CD8-positive, alpha-beta memory T cell (primary cell): ENCODE measurements at regions not wholly inside any gene's neighbourhood (a gene's known extent, or its start where the extent isn't known, plus 50 kb on each side); places are given as distances from the start of the nearest gene placed in this dataset.

ENCODE experiments used
- CTCF ChIA-PET: fragments of 350-600 bp; sonication (Branson Sonifier 250); formaldehyde crosslinking; loops from one replicate; lab custom pipeline; 2021; ENCODE audit warnings: antibody characterized with exemption; lab: Charles Lee
- POLR2A ChIA-PET: fragments of 350-600 bp; sonication (Branson Sonifier 250); formaldehyde crosslinking; loops from one replicate; lab custom pipeline; 2021; ENCODE audit warnings: antibody characterized with exemption; lab: Charles Lee
- DNase-seq, 5 donors: peaks; one replicate each; pipeline versions ENCODE4 v3.0.0 to v3.0.0-alpha.2; 2020 to 2022; ENCODE audit warnings: mixed read lengths in 1 of 5
- H3K27ac ChIP-seq: one replicate; pipeline ENCODE4 v1.7.0; 2013; ENCODE audit warnings: low read depth, mild to moderate bottlenecking, low read length, moderate library complexity
- H3K27me3 ChIP-seq: 2 replicates; pipeline ENCODE4 v1.7.0; 2013; ENCODE audit warnings: low read length, mild to moderate bottlenecking; ENCODE audit not compliant: insufficient read depth, poor library complexity, severe bottlenecking
- H3K36me3 ChIP-seq: 2 replicates; pipeline ENCODE4 v1.7.0; 2013; ENCODE audit warnings: mild to moderate bottlenecking, low read length, moderate library complexity; ENCODE audit not compliant: insufficient read depth
- H3K4me1 ChIP-seq: 2 replicates; pipeline ENCODE4 v1.7.0; 2013; ENCODE audit warnings: mild to moderate bottlenecking, low read length, moderate library complexity; ENCODE audit not compliant: insufficient read depth
- H3K4me3 ChIP-seq: 2 replicates; pipeline ENCODE4 v1.7.0; 2013; ENCODE audit warnings: mild to moderate bottlenecking, low read length
- H3K9me3 ChIP-seq: 2 replicates; pipeline ENCODE4 v1.7.0; 2013; ENCODE audit warnings: mild to moderate bottlenecking, low read length
- H3K27ac Mint-ChIP-seq, 8 donors: one replicate each; pipeline ENCODE4 v1.8.0; 2020 to 2021; ENCODE audit warnings: mixed read lengths in 8 of 8, mild to moderate bottlenecking in 6 of 8, inconsistent platforms in 3 of 8, moderate library complexity in 3 of 8
- H3K27me3 Mint-ChIP-seq, 2 donors: one replicate each; pipeline ENCODE4 v1.8.0; 2020 to 2021; ENCODE audit warnings: mixed read lengths in 2 of 2, mild to moderate bottlenecking in 1 of 2, moderate library complexity in 1 of 2
- H3K36me3 Mint-ChIP-seq, 3 donors: one replicate each; pipeline ENCODE4 v1.8.0; 2020 to 2021; ENCODE audit warnings: mixed read lengths in 3 of 3, inconsistent platforms in 1 of 3, mild to moderate bottlenecking in 1 of 3
- H3K4me1 Mint-ChIP-seq, 3 donors: one replicate each; pipeline ENCODE4 v1.8.0; 2020 to 2021; ENCODE audit warnings: mixed read lengths in 3 of 3, inconsistent platforms in 1 of 3, mild to moderate bottlenecking in 1 of 3
- H3K4me3 Mint-ChIP-seq, 7 donors: one replicate each; pipeline ENCODE4 v1.8.0; 2020 to 2021; ENCODE audit warnings: mixed read lengths in 7 of 7, mild to moderate bottlenecking in 6 of 7, moderate library complexity in 4 of 7, inconsistent platforms in 2 of 7
- H3K9me3 Mint-ChIP-seq, 5 donors: one replicate each; pipeline ENCODE4 v1.8.0; 2020 to 2022; ENCODE audit warnings: mixed read lengths in 5 of 5, mild to moderate bottlenecking in 3 of 5, moderate library complexity in 2 of 5, inconsistent platforms in 1 of 5

DNA sequence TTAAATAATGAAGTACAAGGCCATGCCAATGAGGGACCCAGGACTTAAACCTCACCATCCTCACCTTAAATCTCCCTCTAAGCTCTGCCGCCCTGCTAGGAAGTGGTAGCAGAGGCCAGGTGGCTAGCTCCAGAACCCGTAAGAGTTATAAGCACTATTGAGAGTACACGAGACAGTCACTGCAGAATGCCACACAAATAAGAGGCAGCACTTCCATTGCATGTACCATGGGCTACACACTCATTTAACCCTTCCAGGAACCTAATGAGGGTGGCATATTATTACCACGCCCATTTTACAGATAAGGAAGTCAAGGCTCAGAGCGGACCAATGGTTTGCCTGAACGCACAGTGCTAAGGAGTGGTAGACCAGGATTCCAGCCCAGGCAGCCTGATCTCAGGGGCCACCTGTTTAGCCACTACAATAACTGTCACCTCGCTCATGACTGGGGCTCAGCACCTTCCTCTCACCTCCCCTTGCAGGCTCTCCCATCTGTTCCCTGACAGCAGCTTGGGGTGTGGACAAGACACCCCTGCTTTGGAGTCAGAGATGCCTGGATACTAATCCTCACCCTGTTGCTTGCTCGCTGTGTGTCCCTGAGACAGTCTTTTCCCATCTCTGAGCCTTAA, 54.8 kb upstream of the ID3 start:
- Histone ChIP-seq H3K9me3 (no peaks in the 10 kb centered on the region), H3K27ac (no peak overlapping the region), H3K4me1 (peaks cover 70% of the 10 kb centered on the region), H3K36me3 (no peaks in the 10 kb centered on the region), H3K27me3 (no peaks in the 10 kb centered on the region), H3K4me3 (peak overlapping the region; percentile 25)
- Mint-ChIP-seq H3K9me3 (no peaks in the 10 kb centered on the region), H3K4me1 (peaks cover 65 to 83% (median 79%) of the 10 kb centered on the region in 3 donors), H3K36me3 (peaks cover 0 to 2% (median 0%) of the 10 kb centered on the region in 3 donors), H3K27ac (peak overlapping the region; percentile 73 to 97 (median 92)), H3K27me3 (peaks cover 0 to 2% of the 10 kb centered on the region in 2 donors), H3K4me3 (peak overlapping the region; percentile 2 to 68 (median 54))
- CTCF ChIA-PET, result interaction anchor here (0.8 to 3.7 kb wide), 7 partner anchors 14 to 70 kb away, joined by 3 to 24 read pairs (median 7); partner anchors contain the start of gene ID3
- no peak for DNase-seq
- POLR2A ChIA-PET, result interaction anchor here (1.4 to 2.6 kb wide), 3 partner anchors 15 to 59 kb away, joined by 5 to 11 read pairs (median 8); no protein-coding TSS in a partner anchor

DNA sequence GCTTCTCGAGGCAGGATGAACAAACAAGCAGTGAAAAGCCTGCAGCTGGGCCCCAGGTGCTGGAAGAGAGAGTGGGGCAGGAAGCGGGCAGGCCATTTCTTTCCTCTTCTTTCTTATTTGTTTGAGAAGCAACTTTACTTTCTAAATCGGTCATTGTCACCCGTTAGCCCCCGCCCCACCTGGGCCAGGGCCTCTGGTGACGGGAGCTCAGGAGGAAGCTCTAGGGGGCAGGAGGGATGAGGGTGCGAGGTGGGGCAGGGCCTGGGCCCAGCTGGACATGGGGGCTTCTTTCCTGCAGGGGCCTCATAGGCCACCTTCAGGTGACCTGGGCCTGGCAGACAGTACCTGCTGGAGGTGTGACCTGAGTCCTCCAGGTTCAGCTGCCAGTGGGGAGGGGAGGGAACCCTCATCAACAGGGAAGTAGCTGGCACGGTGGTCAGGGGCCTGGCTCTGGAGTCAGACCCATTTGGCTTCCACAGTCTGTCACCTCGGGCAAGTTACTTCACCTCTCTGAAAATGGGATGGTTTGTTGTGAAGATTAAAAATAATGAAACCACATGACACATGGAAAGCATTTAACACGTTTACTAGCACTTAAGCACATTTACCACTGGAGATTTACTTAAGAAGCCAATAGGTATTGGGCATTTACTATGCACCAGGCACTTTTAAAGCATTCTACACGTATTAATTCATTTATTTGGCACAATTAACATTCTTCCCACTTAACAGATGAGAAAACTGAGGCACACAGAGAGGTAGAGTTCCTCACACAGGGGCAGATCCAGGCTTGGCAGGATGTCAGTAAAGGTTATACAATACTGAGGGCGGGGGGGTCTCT, 54.1 kb upstream of the ID3 start:
- peak; percentile 21 to 66 (median 44) for DNase-seq
- Histone ChIP-seq H3K4me1 (peaks cover 64% of the 10 kb centered on the region), H3K36me3 (no peaks in the 10 kb centered on the region), H3K4me3 (peak overlapping the region; percentile 33), H3K27me3 (no peaks in the 10 kb centered on the region), H3K27ac (peak overlapping the region; percentile 9), H3K9me3 (no peaks in the 10 kb centered on the region)
- H3K4me3 Mint-ChIP-seq, result peak overlapping the region; percentile 2 to 68 (median 58)
- ChIA-PET POLR2A (interaction anchor here (1.0 to 2.6 kb wide), 7 partner anchors 12 to 58 kb away, joined by 3 to 16 read pairs (median 5); partner anchors contain the start of gene ID3), CTCF (interaction anchor here (0.8 to 3.7 kb wide), 10 partner anchors 13 to 69 kb away, joined by 3 to 24 read pairs (median 6); partner anchors contain the start of gene ID3)
- peaks cover 57 to 77% (median 73%) of the 10 kb centered on the region in 3 donors for H3K4me1 Mint-ChIP-seq
- H3K27ac Mint-ChIP-seq, result peak overlapping the region; percentile 73 to 97 (median 92)
- H3K27me3 Mint-ChIP-seq, result peaks cover 0 to 2% of the 10 kb centered on the region in 2 donors
- peaks cover 0 to 2% (median 0%) of the 10 kb centered on the region in 3 donors for H3K36me3 Mint-ChIP-seq
- no peaks in the 10 kb centered on the region for H3K9me3 Mint-ChIP-seq

- Mint-ChIP-seq H3K27ac (peak overlapping the region in 7 of 8 donors; percentile 67 to 94 (median 91)), H3K4me1 (peaks cover 62 to 76% (median 74%) of the 10 kb centered on the region in 3 donors), H3K36me3 (no peaks in the 10 kb centered on the region), H3K27me3 (peaks cover 0 to 2% of the 10 kb centered on the region in 2 donors), H3K9me3 (no peaks in the 10 kb centered on the region), H3K4me3 (peak overlapping the region in 6 of 7 donors; percentile 5 to 68 (median 34))
- H3K4me1 ChIP-seq, result peaks cover 68% of the 10 kb centered on the region
- H3K27me3 ChIP-seq, result no peaks in the 10 kb centered on the region
- H3K4me3 ChIP-seq, result peak overlapping the region; percentile 33
- H3K27ac ChIP-seq, result no peak overlapping the region
- POLR2A ChIA-PET, result interaction anchor here (0.6 to 2.6 kb wide), 7 partner anchors 10 to 578 kb away, joined by 3 to 16 read pairs (median 3); no protein-coding TSS in a partner anchor
- peak in 1 of 5 donors; percentile 37 for DNase-seq
- H3K36me3 ChIP-seq, result no peaks in the 10 kb centered on the region
- no peaks in the 10 kb centered on the region for H3K9me3 ChIP-seq
- CTCF ChIA-PET, result interaction anchor here (0.7 to 3.7 kb wide), 7 partner anchors 18 to 83 kb away, joined by 3 to 24 read pairs (median 3); partner anchors contain the start of gene ID3
Measured at GRCh38 chr1:23611601-23612327, 52.5 kb upstream of the ID3 start.

- Histone ChIP-seq H3K4me3 (no peak overlapping the region), H3K27ac (no peak overlapping the region), H3K27me3 (no peaks in the 10 kb centered on the region), H3K36me3 (no peaks in the 10 kb centered on the region), H3K9me3 (no peaks in the 10 kb centered on the region), H3K4me1 (peaks cover 68% of the 10 kb centered on the region)
- POLR2A ChIA-PET, result interaction anchor here (1.7 kb wide), 1 partner anchor 9 kb away, joined by 4 read pairs; no protein-coding TSS in a partner anchor
- H3K27ac Mint-ChIP-seq, result peak overlapping the region; percentile 13 to 86 (median 37)
- no peak for DNase-seq
- H3K27me3 Mint-ChIP-seq, result peaks cover 0 to 2% of the 10 kb centered on the region in 2 donors
- H3K9me3 Mint-ChIP-seq, result no peaks in the 10 kb centered on the region
- peaks cover 58 to 70% (median 64%) of the 10 kb centered on the region in 3 donors for H3K4me1 Mint-ChIP-seq
- CTCF ChIA-PET, result interaction anchor here (0.7 to 1.5 kb wide), 4 partner anchors 24 to 66 kb away, joined by 3 to 5 read pairs (median 3); no protein-coding TSS in a partner anchor
- H3K4me3 Mint-ChIP-seq, result peak overlapping the region in 2 of 7 donors; percentile 23 to 49
- no peaks in the 10 kb centered on the region for H3K36me3 Mint-ChIP-seq
Measured at GRCh38 chr1:23610677-23611076, 51.4 kb upstream of the ID3 start.

- ChIA-PET POLR2A (interaction anchor here (1.7 kb wide), 1 partner anchor 10 kb away, joined by 4 read pairs; no protein-coding TSS in a partner anchor), CTCF (interaction anchor here (1.2 to 1.5 kb wide), 3 partner anchors 17 to 65 kb away, joined by 3 to 5 read pairs (median 3); no protein-coding TSS in a partner anchor)
- Histone ChIP-seq H3K4me1 (peaks cover 61% of the 10 kb centered on the region), H3K4me3 (no peak overlapping the region), H3K9me3 (no peaks in the 10 kb centered on the region), H3K27ac (no peak overlapping the region), H3K27me3 (no peaks in the 10 kb centered on the region), H3K36me3 (no peaks in the 10 kb centered on the region)
- Mint-ChIP-seq H3K36me3 (no peaks in the 10 kb centered on the region), H3K4me3 (no peak overlapping the region), H3K27ac (peak overlapping the region in 1 of 8 donors; percentile 33), H3K9me3 (no peaks in the 10 kb centered on the region), H3K27me3 (no peaks in the 10 kb centered on the region), H3K4me1 (peaks cover 53 to 63% (median 57%) of the 10 kb centered on the region in 3 donors)
- DNase-seq, result no peak
Measured at GRCh38 chr1:23609971-23610370, 50.7 kb upstream of the ID3 start.
